LHCN-M2 (cell line): ENCODE measurements at regions not wholly inside any gene's neighbourhood (a gene's known extent, or its start where the extent isn't known, plus 50 kb on each side); places are given as distances from the start of the nearest gene placed in this dataset.

Experiments
- DNase-seq: peaks from one replicate; pipeline ENCODE4 v3.0.0-alpha.2; 2012; ENCODE audit warnings: low read depth

- DNase-seq = no peak
Observed at GRCh38 chr20:11711214-11711613, 206.5 kb upstream of the BTBD3 start.

GRCh38 chr20:11712639-11713160 is 205.0 kb upstream of the BTBD3 start:
- DNase-seq = no peak

- no peak for DNase-seq
Observed at GRCh38 chr20:11714886-11715285, 202.8 kb upstream of the BTBD3 start.

- DNase-seq = peak; percentile 84
Observed at GRCh38 chr20:11716239-11716944, 201.3 kb upstream of the BTBD3 start.

GRCh38 chr20:11716945-11717248 is 200.8 kb upstream of the BTBD3 start:
- no peak for DNase-seq

DNA sequence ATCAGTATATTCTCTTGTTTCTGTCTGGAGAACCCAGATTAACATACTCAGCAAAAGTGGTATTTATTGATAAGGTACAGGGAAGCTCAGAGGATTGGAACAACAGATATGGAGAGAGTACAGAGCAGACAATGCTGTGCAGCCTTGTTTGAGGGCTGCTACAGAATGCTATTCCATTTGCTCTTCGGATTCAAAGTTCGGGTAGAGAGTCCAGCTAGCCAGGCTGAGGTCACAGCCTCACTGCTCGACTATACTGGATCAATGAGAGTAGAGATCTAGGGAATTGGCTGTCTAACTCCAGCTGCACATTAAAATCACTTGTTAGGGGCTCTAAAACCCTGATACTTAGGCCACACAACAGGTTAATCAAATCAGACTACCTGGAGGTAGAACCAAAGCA is 200.1 kb upstream of the BTBD3 start:
- no peak for DNase-seq

GRCh38 chr20:11718474-11719094 is 199.1 kb upstream of the BTBD3 start:
- DNase-seq = no peak

DNA sequence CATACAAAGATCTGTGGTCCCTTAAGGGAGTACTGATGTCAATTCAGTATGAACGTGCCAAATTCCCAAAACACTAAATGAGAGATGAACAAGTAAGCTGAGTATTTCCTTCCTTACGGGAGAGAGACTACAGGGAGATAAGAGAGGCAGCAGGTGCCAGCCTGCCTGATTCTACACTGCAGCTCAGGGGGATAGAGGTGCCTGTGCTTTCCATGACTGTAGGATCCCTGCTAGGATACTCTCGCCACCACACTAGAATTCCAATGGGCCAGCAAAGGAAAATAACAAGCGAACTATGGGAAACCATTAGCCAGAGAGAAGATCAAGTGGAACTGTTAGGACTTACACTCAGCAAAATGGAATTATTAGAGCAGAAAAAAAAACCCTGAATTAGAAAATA is 198.5 kb upstream of the BTBD3 start:
- no peak for DNase-seq

- no peak for DNase-seq
Observed at GRCh38 chr20:11721411-11721810, 196.3 kb upstream of the BTBD3 start.

GRCh38 chr20:11724097-11724496 is 193.6 kb upstream of the BTBD3 start:
- no peak for DNase-seq

GRCh38 chr20:11726026-11726425 is 191.7 kb upstream of the BTBD3 start:
- DNase-seq = no peak

DNA sequence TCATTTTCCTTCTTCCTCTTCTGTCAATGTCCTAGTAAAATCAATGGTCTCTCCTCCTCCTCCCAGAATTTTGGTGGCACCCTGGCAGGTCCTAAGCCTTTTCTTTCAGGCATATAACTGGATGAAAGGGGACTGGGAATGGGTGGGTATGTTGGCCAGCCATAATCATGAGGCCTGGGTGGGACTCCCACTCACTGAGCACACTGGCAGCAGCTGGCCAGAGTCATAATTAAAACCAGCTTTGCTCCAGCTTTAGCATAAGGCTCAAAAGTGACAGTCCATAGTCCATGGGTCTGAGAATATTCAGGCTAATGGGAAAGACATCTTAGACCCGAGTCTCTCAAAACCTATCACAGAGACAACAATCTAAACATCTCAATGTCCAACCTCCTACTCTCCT is 190.0 kb upstream of the BTBD3 start:
- DNase-seq = no peak

GRCh38 chr20:11728937-11729336 is 188.8 kb upstream of the BTBD3 start:
- DNase-seq = no peak

DNA sequence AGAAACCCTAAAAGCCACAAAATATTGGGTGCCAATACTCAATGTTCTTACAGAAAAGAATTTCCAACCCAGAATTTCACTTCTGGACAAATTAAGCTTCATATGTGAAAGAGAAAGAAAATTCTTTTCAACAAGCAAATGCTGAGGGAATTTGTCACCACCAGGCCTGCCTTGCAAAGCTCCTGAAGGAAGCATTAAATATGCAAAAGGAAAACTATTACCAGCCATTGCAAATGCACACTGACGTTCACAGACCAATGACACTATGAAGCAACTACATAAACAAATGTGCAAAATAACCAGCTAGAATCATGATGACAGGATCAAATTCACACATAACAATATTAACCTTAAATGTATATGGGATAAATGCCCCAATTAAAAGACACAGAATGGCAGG is 187.9 kb upstream of the BTBD3 start:
- DNase-seq = no peak

GRCh38 chr20:11734431-11734830 is 183.3 kb upstream of the BTBD3 start:
- no peak for DNase-seq

GRCh38 chr20:11738852-11739251 is 178.8 kb upstream of the BTBD3 start:
- DNase-seq = no peak

GRCh38 chr20:11740975-11741374 is 176.7 kb upstream of the BTBD3 start:
- no peak for DNase-seq

DNA sequence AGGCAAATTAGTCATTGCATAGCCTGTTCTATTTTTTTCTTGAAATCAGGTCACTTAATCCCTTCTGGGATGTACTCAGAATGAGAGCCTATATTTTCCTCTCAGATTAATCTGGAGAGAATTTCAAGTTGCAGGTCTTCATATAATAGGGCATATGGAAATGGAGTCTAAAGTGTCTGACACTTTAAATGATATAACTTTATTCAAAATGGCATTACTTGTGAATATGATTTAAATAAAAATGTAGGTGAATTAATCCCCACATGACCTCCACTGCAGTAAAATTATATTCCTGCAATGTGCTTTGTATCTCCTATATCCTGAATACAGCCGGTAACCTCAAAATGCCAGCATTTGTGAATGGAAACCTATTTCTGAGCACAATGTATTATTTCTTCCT is 172.5 kb upstream of the BTBD3 start:
- DNase-seq = no peak

GRCh38 chr20:11748436-11748835 is 169.3 kb upstream of the BTBD3 start:
- DNase-seq = no peak

- DNase-seq = no peak
Observed at GRCh38 chr20:11752336-11752735, 165.4 kb upstream of the BTBD3 start.

GRCh38 chr20:11753155-11753554 is 164.5 kb upstream of the BTBD3 start:
- DNase-seq = no peak

GRCh38 chr20:11754451-11754850 is 163.2 kb upstream of the BTBD3 start:
- no peak for DNase-seq

DNA sequence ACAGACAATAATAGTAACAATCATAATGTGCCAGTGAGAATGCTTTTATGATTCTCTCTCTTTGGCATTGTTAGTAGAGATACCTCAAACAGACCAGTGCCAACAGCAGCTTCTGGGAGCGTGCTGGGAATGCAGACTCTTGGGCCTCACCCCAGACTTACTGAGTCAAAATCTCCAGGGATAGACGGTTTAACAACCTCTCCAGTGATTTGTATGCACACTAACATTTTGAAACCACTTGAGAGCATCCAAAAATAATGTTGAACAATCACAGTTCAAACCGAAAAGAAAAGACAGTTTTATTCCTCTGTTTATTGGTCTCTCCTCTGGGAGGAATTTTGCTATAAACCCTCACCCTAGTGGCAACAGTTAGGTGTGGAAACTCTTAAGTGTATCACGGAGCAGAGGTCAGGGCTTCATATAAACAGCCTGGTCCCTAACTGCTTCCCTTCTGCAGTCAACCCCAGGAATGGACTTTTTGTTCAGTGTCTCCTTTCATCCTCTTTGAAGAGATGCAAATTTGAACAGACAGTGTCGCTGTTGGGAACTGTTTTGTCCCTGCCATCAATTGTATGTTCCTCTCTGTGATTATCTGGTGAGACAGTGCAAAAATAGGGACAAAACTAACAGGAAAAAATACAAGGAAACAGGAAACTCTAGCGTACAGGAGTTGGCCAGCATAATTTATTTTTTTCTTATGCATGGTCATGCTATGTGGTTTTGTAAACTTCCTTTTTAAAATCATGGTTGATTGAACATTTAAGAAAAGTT is 162.4 kb upstream of the BTBD3 start:
- DNase-seq = no peak
